Muscle of leg (tissue), 3 donors: ENCODE measurements at regions not wholly inside any gene's neighbourhood (a gene's known extent, or its start where the extent isn't known, plus 50 kb on each side); places are given as distances from the start of the nearest gene placed in this dataset.
"Not testable (repeated sequence)": the region's sequence is repeated elsewhere in the genome, so short reads cannot be mapped to it uniquely, and the experiment has no call there.

Experiments
- DNase-seq: peaks from one replicate; pipeline ENCODE4 v3.0.0; 2013
- H3K27ac ChIP-seq: one replicate; pipeline ENCODE4 v1.5.1; 2013; ENCODE audit warnings: mild to moderate bottlenecking, low read length, control low read depth
- H3K27me3 ChIP-seq: one replicate; pipeline ENCODE4 v1.6.1; 2013; ENCODE audit warnings: low read length; ENCODE audit not compliant: control insufficient read depth, insufficient read depth
- H3K36me3 ChIP-seq: one replicate; pipeline ENCODE4 v1.6.1; 2013; ENCODE audit warnings: low read length; ENCODE audit not compliant: control insufficient read depth, insufficient read depth
- H3K4me1 ChIP-seq: one replicate; pipeline ENCODE4 v1.6.1; 2013; ENCODE audit warnings: low read length; ENCODE audit not compliant: control insufficient read depth, insufficient read depth
- H3K4me3 ChIP-seq: one replicate; pipeline ENCODE4 v1.5.1; 2013; ENCODE audit warnings: low read length, control low read depth
- H3K9me3 ChIP-seq: replicated peaks from 2 replicates; pipeline ENCODE4 v1.6.1; 2013; ENCODE audit warnings: low read depth, low read length; ENCODE audit not compliant: control insufficient read depth
- WGBS: methylation state at CpG from one replicate; pipeline ENCODE4 v1.1.5; 2013; ENCODE audit warnings: missing lambda C conversion rate; ENCODE audit not compliant: insufficient coverage; 5-methylcytosine and 5-hydroxymethylcytosine counted together

DNA sequence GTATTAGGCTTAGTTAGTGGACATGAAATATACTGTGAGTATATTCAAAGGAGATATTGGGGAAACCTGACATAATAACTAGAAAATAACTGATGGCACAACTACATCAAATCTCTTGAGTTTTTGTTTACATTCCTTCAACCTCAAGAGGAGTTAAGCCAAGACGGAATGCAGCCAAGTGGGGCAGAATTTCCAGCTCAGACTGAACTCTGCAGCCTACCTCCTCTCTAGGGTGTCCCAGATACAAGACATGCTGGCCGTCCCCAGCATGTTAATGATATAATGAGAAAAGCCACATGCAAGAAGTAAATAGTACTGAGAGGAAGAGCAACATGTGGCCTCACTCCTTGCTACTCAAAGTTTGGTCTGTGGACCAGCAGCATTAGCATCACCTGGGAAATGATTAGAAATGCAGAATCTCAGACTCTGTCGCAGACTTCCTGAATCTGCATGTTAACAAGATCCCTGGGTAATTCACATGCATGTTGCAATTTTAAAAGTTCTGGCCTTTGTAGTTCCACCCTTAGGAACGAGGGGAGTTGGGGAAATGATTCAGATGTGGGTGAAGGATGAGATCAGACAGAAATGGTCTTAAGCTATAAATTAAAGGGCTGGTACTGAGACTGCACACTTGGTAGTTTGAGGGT lies 118.4 kb upstream of the CACUL1 start:
- no peak for DNase-seq
- Histone ChIP-seq H3K4me1 (peaks cover 9% of the 10 kb centered on the region), H3K27ac (no peak overlapping the region), H3K27me3 (no peaks in the 10 kb centered on the region), H3K4me3 (no peak overlapping the region), H3K9me3 (no peaks in the 10 kb centered on the region), H3K36me3 (no peaks in the 10 kb centered on the region)
- WGBS = 12% methylated on average over 3 of the region's 4 CpGs

- no peak overlapping the region for H3K4me3 ChIP-seq
- H3K4me1 ChIP-seq = peaks cover 9% of the 10 kb centered on the region
- no peak overlapping the region for H3K27ac ChIP-seq
- H3K36me3 ChIP-seq = no peaks in the 10 kb centered on the region
- H3K9me3 ChIP-seq = no peaks in the 10 kb centered on the region
- no CpG with 5 or more reads among the region's 2 CpGs for WGBS
- no peaks in the 10 kb centered on the region for H3K27me3 ChIP-seq
- no peak for DNase-seq
Observed at GRCh38 chr10:118873738-118874105, 119.0 kb upstream of the CACUL1 start.

DNA sequence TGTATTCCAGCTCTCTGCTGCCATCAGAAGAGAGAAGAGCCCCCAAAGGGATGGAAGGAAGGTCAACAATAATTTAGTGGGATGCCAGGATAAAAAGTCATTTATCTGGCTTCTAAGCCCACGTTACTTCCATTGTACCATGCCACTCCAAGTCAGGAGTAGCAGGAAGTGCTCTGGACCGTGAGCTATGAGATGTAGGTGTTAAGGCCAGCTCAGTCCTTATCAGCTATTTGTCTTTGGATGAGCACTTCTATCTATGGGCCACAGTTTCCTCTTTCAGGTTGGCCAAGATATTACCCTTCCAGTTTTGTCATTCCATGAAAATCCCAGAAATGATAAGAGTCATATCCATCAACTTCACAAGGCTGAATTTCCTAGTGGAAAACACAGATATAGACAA lies 119.4 kb upstream of the CACUL1 start:
- WGBS = no CpG with 5 or more reads among the region's 2 CpGs
- H3K27me3 ChIP-seq = no peaks in the 10 kb centered on the region
- H3K36me3 ChIP-seq = no peaks in the 10 kb centered on the region
- H3K9me3 ChIP-seq = no peaks in the 10 kb centered on the region
- no peak overlapping the region for H3K4me3 ChIP-seq
- DNase-seq = no peak
- peaks cover 9% of the 10 kb centered on the region for H3K4me1 ChIP-seq
- no peak overlapping the region for H3K27ac ChIP-seq

DNA sequence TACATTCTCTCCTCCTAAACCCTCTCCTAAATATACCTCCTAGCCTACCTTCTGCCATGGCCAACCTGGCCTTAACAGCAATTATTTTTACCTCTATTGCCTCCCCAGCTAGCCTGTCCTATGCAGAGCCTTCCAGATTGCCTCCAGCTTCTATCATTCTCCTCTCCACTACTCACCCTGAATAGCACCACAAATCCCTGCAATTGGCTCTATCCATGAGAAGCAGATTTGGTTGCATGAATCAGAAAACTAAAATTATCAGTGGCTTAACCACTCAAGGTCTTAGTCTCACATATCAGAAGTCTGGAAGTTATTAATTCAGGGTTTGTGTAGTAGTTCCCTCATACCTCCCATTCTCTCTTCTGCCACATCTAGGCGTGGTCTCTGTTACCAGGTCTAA lies 120.3 kb upstream of the CACUL1 start:
- Histone ChIP-seq H3K27ac (no peak overlapping the region), H3K27me3 (no peaks in the 10 kb centered on the region)
- WGBS = no CpG with 5 or more reads among the region's 1 CpG

GRCh38 chr10:118882741-118883140 lies 128.0 kb upstream of the CACUL1 start:
- no peaks in the 10 kb centered on the region for H3K27me3 ChIP-seq
- WGBS = no CpG with 5 or more reads among the region's 2 CpGs

More for the DNA sequence above, 120.3 kb upstream of the CACUL1 start:
- H3K9me3 ChIP-seq = no peaks in the 10 kb centered on the region
- DNase-seq = no peak
- no peaks in the 10 kb centered on the region for H3K36me3 ChIP-seq
- no peak overlapping the region for H3K4me3 ChIP-seq
- H3K4me1 ChIP-seq = peaks cover 9% of the 10 kb centered on the region

GRCh38 chr10:118892255-118892654 lies 137.3 kb upstream of the NANOS1 start:
- no peak for DNase-seq
- H3K27ac ChIP-seq = no peak overlapping the region
- H3K9me3 ChIP-seq = peaks cover 3% of the 10 kb centered on the region
- H3K36me3 ChIP-seq = no peaks in the 10 kb centered on the region
- no peaks in the 10 kb centered on the region for H3K4me1 ChIP-seq
- no peak overlapping the region for H3K4me3 ChIP-seq
- H3K27me3 ChIP-seq = no peaks in the 10 kb centered on the region
- WGBS = no CpG with 5 or more reads among the region's 1 CpG

More at GRCh38 chr10:118882741-118883140, 128.0 kb upstream of the CACUL1 start:
- Histone ChIP-seq H3K9me3 (no peaks in the 10 kb centered on the region), H3K4me1 (no peaks in the 10 kb centered on the region), H3K36me3 (no peaks in the 10 kb centered on the region), H3K4me3 (no peak overlapping the region), H3K27ac (no peak overlapping the region)
- no peak for DNase-seq

- DNase-seq, H3K4me1 ChIP-seq, H3K4me3 ChIP-seq, H3K27me3 ChIP-seq, H3K36me3 ChIP-seq, H3K9me3 ChIP-seq, H3K27ac ChIP-seq: not testable (repeated sequence)
- 96% methylated on average over 7 of the region's 25 CpGs for WGBS
Observed at GRCh38 chr10:118894891-118895290, 134.6 kb upstream of the NANOS1 start.

DNA sequence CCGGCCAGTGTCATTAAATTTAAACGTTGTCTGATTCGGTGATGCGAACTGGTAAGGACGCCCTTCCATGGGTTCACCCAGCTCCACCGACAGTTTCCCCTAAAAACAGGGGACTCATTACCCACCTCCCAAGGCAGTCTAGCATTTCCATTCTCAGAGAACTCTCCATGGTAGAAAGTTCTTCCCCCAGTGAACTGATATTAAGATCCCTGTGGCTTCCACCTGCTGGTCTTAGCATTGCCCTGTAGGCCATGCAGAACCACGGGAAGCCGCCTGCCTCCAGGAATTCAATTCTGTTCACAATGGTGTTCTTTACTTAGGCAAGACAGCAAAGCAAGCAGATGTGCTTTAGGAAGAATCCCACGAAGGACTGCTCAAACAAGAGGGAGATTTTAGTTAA lies 128.9 kb upstream of the NANOS1 start:
- Histone ChIP-seq H3K36me3 (no peaks in the 10 kb centered on the region), H3K27ac (no peak overlapping the region), H3K27me3 (peaks cover under 1% of the 10 kb centered on the region), H3K9me3 (no peaks in the 10 kb centered on the region), H3K4me1 (no peaks in the 10 kb centered on the region), H3K4me3 (no peak overlapping the region)
- DNase-seq = no peak
- 85% methylated on average over 7 of the region's 9 CpGs for WGBS

DNA sequence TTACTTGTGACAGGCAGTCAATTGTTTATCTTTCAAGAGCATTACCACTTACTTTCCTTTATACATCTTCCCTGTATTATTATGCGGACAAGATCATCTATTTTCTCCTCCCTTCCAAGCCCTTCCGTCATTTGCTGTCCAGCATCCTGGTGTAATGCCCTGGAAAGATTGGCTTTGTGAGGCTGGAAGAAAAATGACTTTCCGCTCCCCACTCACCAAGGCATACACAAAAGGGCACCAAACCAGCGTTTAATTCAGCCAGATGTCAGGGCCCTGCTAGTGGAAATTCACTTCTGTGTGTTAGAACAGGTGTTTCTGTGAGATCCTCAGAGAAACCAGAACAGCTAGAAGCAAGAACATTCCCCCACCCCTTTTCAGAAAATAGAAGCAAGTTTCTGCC lies 128.1 kb upstream of the NANOS1 start:
- H3K4me3 ChIP-seq = no peak overlapping the region
- no peaks in the 10 kb centered on the region for H3K9me3 ChIP-seq
- no peaks in the 10 kb centered on the region for H3K4me1 ChIP-seq
- H3K36me3 ChIP-seq = no peaks in the 10 kb centered on the region
- H3K27ac ChIP-seq = no peak overlapping the region
- WGBS = no CpG with 5 or more reads among the region's 4 CpGs
- peak; percentile 21 for DNase-seq
- peaks cover 2% of the 10 kb centered on the region for H3K27me3 ChIP-seq

GRCh38 chr10:118901906-118902305 lies 127.6 kb upstream of the NANOS1 start:
- Histone ChIP-seq H3K9me3 (no peaks in the 10 kb centered on the region), H3K27me3 (peaks cover 2% of the 10 kb centered on the region), H3K36me3 (no peaks in the 10 kb centered on the region), H3K4me3 (no peak overlapping the region), H3K27ac (no peak overlapping the region), H3K4me1 (no peaks in the 10 kb centered on the region)
- no CpG with 5 or more reads among the region's 4 CpGs for WGBS
- DNase-seq = no peak

GRCh38 chr10:118902656-118903055 lies 126.9 kb upstream of the NANOS1 start:
- H3K36me3 ChIP-seq, H3K27ac ChIP-seq, H3K9me3 ChIP-seq, H3K4me3 ChIP-seq, H3K4me1 ChIP-seq, H3K27me3 ChIP-seq, DNase-seq: not testable (repeated sequence)
- no CpG with 5 or more reads among the region's 5 CpGs for WGBS
